VCaP (cell line): ENCODE measurements at regions not wholly inside any gene's neighbourhood (a gene's known extent, or its start where the extent isn't known, plus 50 kb on each side); places are given as distances from the start of the nearest gene placed in this dataset.

Experiments
- H3K27ac ChIP-seq: fragments of 450-650 bp; 2 replicates; pipeline ENCODE4 v1.5.1; 2017
- TF ChIP-seq, protein P1 (sequence below): fragments of 450-650 bp; conservative IDR thresholded peaks from 2 replicates; pipeline ENCODE4 v1.5.1; 2017; ENCODE audit warnings: mild to moderate bottlenecking, moderate library complexity

DNA sequence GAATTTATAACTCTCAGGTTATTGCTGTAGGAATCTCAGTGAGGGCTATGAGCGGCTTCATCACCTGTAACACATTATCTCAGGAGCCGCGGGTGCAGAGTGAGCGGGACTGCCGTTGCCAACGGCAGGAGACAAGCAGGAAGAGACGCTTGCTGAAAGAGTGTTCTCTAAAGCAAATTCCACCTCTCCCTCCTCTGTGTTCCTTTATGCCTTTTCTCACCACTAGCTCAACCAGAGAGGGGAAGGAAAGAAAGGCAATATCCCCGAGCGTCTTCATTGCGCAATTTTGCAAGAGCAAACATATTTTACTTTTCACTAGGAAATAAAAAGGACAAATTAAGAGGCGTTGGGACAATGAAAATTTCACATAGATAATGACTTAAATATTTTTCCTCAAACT is 185.2 kb upstream of the EXOC2 start:
- no peak overlapping the region for H3K27ac ChIP-seq
- TF ChIP-seq, protein P1, sequence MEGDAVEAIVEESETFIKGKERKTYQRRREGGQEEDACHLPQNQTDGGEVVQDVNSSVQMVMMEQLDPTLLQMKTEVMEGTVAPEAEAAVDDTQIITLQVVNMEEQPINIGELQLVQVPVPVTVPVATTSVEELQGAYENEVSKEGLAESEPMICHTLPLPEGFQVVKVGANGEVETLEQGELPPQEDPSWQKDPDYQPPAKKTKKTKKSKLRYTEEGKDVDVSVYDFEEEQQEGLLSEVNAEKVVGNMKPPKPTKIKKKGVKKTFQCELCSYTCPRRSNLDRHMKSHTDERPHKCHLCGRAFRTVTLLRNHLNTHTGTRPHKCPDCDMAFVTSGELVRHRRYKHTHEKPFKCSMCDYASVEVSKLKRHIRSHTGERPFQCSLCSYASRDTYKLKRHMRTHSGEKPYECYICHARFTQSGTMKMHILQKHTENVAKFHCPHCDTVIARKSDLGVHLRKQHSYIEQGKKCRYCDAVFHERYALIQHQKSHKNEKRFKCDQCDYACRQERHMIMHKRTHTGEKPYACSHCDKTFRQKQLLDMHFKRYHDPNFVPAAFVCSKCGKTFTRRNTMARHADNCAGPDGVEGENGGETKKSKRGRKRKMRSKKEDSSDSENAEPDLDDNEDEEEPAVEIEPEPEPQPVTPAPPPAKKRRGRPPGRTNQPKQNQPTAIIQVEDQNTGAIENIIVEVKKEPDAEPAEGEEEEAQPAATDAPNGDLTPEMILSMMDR: no peak

DNA sequence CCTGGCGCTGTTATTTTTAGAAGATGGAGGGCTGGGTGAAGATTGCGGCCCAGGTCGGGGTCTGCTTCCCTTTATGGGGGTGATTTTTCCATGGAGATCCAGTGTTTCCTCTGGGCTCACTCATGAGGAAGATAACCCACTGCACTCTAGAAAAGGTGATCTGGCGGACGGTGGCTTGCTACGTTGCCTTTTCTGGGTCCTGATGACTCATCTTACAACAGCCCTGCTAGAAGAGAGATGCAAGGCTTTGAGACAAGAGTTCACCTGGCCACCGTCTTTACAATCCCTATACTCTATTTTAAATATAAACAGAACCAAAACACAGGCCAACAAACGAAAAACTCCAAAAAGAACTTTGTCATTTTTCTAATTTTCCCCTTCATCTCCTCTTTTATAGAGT is 182.1 kb upstream of the EXOC2 start:
- TF ChIP-seq, protein P1: no peak
- no peak overlapping the region for H3K27ac ChIP-seq

DNA sequence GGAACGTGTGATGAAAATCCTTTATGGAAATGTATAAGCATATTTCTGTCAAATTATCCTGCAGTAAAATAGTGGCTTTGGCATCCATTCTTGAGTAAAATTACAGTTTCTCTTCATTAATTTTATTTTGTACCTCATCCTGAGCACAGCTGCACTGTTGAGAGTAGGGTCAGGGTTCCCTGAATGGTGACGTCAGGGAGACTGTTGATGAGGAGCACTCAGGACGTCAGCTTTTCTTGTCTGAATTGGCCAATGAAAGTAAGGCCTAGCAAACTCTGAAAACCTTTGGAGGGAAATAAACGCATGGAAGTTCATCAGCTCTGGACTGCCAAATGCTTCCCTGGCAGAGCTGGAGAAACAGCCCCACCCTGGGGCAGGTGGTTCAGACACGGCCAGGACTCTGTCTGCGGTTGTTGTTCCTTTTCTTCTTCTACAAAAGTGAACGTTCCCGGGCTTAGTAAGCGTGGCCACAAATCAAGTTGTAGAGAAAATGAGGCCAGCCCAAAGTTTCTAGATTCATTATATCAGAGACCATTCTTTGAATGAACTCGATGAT is 179.7 kb upstream of the EXOC2 start:
- no peak overlapping the region for H3K27ac ChIP-seq
- TF ChIP-seq, protein P1: no peak

DNA sequence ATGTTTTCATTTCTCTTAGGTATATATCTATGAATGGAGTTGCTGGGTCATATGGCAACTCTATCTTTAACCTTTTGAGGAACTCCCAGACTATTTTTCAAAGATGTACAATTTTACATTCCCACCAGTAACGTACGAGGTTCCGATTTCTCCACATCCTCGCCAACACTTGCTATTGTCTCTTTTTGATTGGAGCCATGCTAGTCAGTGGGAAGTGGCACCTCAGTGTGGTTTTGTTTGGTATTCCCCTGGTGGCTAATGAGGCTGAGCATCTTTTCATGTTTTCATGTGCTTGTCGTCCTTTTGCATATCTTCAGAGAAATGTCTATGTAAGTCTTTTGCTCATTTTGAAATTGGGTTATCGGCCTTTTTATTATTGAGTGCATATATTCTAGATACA is 178.6 kb upstream of the EXOC2 start:
- TF ChIP-seq, protein P1: no peak
- no peak overlapping the region for H3K27ac ChIP-seq

DNA sequence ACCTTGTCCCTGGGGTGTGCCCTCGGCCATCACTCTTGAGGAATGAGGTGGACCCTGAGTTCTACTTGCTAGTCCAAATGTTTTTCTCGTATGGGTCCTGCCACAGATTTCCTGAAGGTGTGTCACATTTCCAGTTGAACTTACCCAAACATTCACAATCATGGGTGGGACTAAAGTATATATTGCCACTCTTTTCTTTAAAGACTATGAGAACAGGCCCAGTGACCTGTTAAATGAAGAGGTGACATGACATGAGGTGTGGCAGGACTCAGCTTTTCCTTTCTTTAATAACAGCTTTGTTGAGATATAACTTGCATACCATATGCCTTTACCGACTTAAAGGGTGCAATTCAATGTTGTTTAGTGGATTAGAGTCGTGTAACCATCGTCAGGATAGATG is 177.2 kb upstream of the EXOC2 start:
- H3K27ac ChIP-seq: no peak overlapping the region
- TF ChIP-seq, protein P1: no peak

DNA sequence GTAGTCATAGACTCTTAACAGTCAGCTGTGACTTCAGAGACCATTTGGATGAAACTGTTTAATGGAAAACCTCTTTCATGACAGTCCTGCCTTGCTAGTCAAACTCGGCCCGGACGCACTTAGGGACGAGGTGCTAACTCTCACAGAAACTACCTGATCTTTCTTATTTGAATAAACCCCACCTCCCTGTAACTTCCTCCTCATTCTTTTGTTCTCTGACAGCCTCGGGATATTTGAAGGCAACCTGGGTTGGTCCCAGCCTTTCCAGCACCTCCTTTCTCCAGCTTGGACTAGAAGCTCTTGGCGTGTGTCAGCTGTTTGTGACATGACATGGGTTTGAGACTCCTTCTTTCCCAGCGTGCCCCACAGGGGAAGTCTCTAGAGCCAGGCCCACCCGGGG is 175.3 kb upstream of the EXOC2 start:
- TF ChIP-seq, protein P1: no peak
- no peak overlapping the region for H3K27ac ChIP-seq

DNA sequence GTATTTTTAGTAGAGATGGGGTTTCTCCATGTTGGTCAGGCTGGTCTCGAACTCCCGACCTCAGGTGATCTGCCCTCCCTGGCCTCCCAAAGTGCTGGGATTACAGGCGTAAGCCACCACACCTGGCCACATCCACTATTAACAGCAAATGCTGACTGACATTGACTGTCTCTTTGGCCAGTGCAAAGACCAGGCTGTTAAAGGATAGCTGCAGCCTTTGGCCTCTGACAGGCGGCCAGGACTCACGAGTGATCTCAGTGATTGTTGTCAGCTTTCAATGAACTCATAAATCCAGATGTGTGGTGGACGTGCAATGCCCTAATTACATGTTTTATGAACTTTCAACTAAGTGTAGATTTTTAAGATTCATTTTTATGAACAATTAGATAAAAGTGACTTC is 174.4 kb upstream of the EXOC2 start:
- H3K27ac ChIP-seq: no peak overlapping the region
- TF ChIP-seq, protein P1: no peak
